NCI-H1105 treated with DMSO at 0.1 percent for 48 hours (cell line): ENCODE measurements at regions not wholly inside any gene's neighbourhood (a gene's known extent, or its start where the extent isn't known, plus 50 kb on each side); places are given as distances from the start of the nearest gene placed in this dataset.

Experiments
- DNase-seq: peaks from one replicate; lab custom pipeline; 2025; lab: John Stamatoyannopoulos, UW

GRCh38 chr16:62565706-62566105 is 529.5 kb upstream of the CDH8 start:
- no peak for DNase-seq

GRCh38 chr16:62564291-62564690 is 528.1 kb upstream of the CDH8 start:
- no peak for DNase-seq

- DNase-seq, result no peak
These were observed 525.9 kb upstream of the CDH8 start for GRCh38 chr16:62562121-62562520.

- no peak for DNase-seq
These were observed 513.6 kb upstream of the CDH8 start for GRCh38 chr16:62549875-62550274.

GRCh38 chr16:62548095-62548494 is 511.9 kb upstream of the CDH8 start:
- no peak for DNase-seq

GRCh38 chr16:62546701-62547100 is 510.5 kb upstream of the CDH8 start:
- no peak for DNase-seq

GRCh38 chr16:62545039-62545438 is 508.8 kb upstream of the CDH8 start:
- DNase-seq, result no peak

- no peak for DNase-seq
These were observed 507.3 kb upstream of the CDH8 start for GRCh38 chr16:62543516-62543915.

GRCh38 chr16:62539657-62540056 is 503.4 kb upstream of the CDH8 start:
- DNase-seq, result no peak

- DNase-seq, result no peak
These were observed 494.2 kb upstream of the CDH8 start for GRCh38 chr16:62530426-62530825.

- DNase-seq, result no peak
These were observed 479.8 kb upstream of the CDH8 start for GRCh38 chr16:62516001-62516400.

GRCh38 chr16:62503073-62503472 is 466.8 kb upstream of the CDH8 start:
- DNase-seq, result no peak

GRCh38 chr16:62478903-62479458 is 442.7 kb upstream of the CDH8 start:
- DNase-seq, result no peak

GRCh38 chr16:62477796-62478195 is 441.6 kb upstream of the CDH8 start:
- no peak for DNase-seq

GRCh38 chr16:62475573-62475972 is 439.3 kb upstream of the CDH8 start:
- no peak for DNase-seq

GRCh38 chr16:62462971-62463370 is 426.7 kb upstream of the CDH8 start:
- no peak for DNase-seq

- no peak for DNase-seq
These were observed 414.1 kb upstream of the CDH8 start for GRCh38 chr16:62450291-62450690.

- no peak for DNase-seq
These were observed 409.7 kb upstream of the CDH8 start for GRCh38 chr16:62445909-62446308.

GRCh38 chr16:62424206-62424605 is 388.0 kb upstream of the CDH8 start:
- no peak for DNase-seq

- DNase-seq, result no peak
These were observed 372.5 kb upstream of the CDH8 start for GRCh38 chr16:62408760-62409159.

- no peak for DNase-seq
These were observed 370.1 kb upstream of the CDH8 start for GRCh38 chr16:62406387-62406786.

- no peak for DNase-seq
These were observed 368.8 kb upstream of the CDH8 start for GRCh38 chr16:62404842-62405611.

GRCh38 chr16:62392698-62393097 is 356.5 kb upstream of the CDH8 start:
- DNase-seq, result no peak

- DNase-seq, result no peak
These were observed 355.7 kb upstream of the CDH8 start for GRCh38 chr16:62391940-62392339.
